AG09309 (cell line): ENCODE measurements at regions not wholly inside any gene's neighbourhood (a gene's known extent, or its start where the extent isn't known, plus 50 kb on each side); places are given as distances from the start of the nearest gene placed in this dataset.

ENCODE experiments used
- DNase-seq: peaks from one replicate; pipeline ENCODE4 v3.0.0-alpha.2; 2010; ENCODE audit warnings: low read depth
- H3K4me3 ChIP-seq: 2 replicates; pipeline ENCODE4 v1.5.1; 2011; ENCODE audit warnings: mild to moderate bottlenecking, low read depth, low read length, moderate library complexity; ENCODE audit not compliant: control insufficient read depth
- TF ChIP-seq, protein P1 (sequence below): IDR thresholded peaks from 2 replicates; pipeline ENCODE4 v1.5.1; 2011; ENCODE audit warnings: mild to moderate bottlenecking, low read depth, low read length, inconsistent platforms; ENCODE audit not compliant: insufficient read depth, control insufficient read depth; ENCODE audit errors: missing control alignments

- no peak for DNase-seq
- TF ChIP-seq, protein P1, sequence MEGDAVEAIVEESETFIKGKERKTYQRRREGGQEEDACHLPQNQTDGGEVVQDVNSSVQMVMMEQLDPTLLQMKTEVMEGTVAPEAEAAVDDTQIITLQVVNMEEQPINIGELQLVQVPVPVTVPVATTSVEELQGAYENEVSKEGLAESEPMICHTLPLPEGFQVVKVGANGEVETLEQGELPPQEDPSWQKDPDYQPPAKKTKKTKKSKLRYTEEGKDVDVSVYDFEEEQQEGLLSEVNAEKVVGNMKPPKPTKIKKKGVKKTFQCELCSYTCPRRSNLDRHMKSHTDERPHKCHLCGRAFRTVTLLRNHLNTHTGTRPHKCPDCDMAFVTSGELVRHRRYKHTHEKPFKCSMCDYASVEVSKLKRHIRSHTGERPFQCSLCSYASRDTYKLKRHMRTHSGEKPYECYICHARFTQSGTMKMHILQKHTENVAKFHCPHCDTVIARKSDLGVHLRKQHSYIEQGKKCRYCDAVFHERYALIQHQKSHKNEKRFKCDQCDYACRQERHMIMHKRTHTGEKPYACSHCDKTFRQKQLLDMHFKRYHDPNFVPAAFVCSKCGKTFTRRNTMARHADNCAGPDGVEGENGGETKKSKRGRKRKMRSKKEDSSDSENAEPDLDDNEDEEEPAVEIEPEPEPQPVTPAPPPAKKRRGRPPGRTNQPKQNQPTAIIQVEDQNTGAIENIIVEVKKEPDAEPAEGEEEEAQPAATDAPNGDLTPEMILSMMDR = no peak
- no peak overlapping the region for H3K4me3 ChIP-seq
Measured at GRCh38 chr7:156222611-156223010, 410.3 kb upstream of the SHH start.

DNA sequence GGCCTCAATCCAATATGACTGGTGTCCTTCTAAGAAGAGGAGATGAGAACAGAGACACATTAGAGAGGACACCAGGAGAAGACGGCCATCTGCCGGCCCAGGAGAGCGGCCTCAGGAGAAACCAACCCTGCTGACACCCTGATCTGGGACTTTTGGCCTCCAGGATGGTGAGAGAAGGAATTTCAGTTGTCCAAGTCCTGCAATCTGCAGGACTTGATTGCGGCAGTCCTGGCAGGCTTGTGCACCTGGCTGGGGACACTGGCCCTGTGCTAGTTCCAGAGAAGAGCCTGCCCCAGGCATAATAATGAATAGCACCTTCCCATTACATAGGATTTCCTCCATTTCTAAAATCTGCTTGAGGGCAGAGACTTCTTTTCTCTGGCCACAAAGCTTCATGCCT, 409.9 kb upstream of the SHH start:
- no peak for DNase-seq
- TF ChIP-seq, protein P1 = no peak
- H3K4me3 ChIP-seq = no peak overlapping the region

- no peak for DNase-seq
- H3K4me3 ChIP-seq = no peak overlapping the region
- TF ChIP-seq, protein P1 = no peak
Measured at GRCh38 chr7:156220701-156221100, 408.4 kb upstream of the SHH start.

DNA sequence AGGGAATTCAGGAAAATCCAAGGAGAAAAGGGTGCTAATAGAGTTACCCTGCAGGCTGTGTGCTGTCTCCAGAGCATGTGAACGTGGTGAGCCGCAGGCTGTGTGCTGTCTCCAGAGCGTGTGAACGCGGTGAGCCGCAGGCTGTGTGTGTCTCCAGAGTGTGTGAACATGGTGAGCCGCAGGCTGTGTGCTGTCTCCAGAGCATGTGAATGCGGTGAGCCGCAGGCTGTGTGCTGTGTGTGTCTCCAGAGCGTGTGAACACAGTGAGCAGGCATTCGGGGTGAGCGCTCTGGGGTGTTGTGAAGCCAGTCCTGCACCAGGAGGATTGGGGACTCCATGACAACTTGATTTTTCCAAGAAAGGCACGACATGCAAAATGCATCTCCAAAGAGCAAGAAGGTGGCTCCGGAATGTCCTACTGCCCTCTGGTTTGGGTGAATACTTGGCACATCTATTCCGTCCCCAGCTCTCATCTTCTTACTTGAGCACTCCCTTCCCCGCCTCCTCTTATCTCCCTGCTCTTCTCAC, 407.9 kb upstream of the SHH start:
- TF ChIP-seq, protein P1 = no peak
- DNase-seq = no peak

GRCh38 chr7:156219307-156220077, 407.2 kb upstream of the SHH start:
- DNase-seq = no peak
- H3K4me3 ChIP-seq = no peak overlapping the region
- TF ChIP-seq, protein P1 = no peak

More for the DNA sequence above, 407.9 kb upstream of the SHH start:
- no peak overlapping the region for H3K4me3 ChIP-seq

DNA sequence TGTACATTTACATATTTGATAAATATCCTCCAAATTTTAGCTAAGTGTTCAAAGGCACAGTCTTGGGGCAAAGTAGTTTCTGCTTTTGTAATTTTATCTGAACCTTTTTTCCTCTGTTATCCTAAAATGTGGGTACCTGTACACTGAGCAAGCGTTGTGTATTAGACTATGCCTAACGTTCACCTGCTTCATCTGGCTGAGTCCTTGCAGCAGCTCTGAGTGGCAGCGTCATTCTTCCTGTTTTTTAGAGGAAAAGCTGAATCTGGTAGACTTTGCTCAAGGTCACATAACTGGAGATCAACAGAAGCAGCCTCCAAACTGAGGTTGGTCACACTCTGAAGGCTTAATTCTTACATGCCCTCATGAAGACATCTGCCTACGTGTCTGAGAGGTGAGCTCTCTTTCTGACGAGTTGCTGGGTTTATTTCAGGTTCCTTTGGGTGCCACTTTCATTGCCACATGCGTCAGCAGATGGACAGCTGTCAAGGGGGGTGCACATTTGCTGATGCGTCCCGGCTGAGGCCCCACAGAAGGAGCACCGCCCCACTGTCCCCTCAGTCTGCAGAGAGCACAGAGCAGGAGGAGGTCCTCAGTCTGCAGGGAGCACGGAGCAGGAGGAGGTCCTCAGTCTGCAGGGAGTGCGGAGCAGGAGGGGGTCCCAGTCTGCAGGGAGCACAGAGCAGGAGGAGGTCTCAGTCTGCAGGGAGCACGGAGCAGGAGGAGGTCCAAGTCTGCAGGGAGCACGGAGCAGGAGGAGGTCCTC, 406.5 kb upstream of the SHH start:
- H3K4me3 ChIP-seq = no peak overlapping the region
- TF ChIP-seq, protein P1 = no peak
- DNase-seq = no peak
